NB4 (cell line): ENCODE measurements at regions not wholly inside any gene's neighbourhood (a gene's known extent, or its start where the extent isn't known, plus 50 kb on each side); places are given as distances from the start of the nearest gene placed in this dataset.

Experiments used
- CTCF ChIP-seq: IDR thresholded peaks from one replicate; pipeline ENCODE4 v1.5.1; 2012; ENCODE audit warnings: low read depth, low read length
- POLR2A ChIP-seq: IDR thresholded peaks from 2 replicates; pipeline ENCODE4 v1.6.1; 2011; ENCODE audit warnings: mild to moderate bottlenecking; ENCODE audit not compliant: insufficient read length; ENCODE audit errors: extremely low read depth
- TF ChIP-seq, protein P1 (sequence below): IDR thresholded peaks from 2 replicates; pipeline ENCODE4 v1.6.1; 2011; ENCODE audit warnings: low read depth, low read length

- TF ChIP-seq POLR2A (no peak), CTCF (no peak)
- TF ChIP-seq, protein P1, sequence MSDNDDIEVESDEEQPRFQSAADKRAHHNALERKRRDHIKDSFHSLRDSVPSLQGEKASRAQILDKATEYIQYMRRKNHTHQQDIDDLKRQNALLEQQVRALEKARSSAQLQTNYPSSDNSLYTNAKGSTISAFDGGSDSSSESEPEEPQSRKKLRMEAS = no peak
Observed at GRCh38 chr6:14950103-14950969, 295.5 kb upstream of the JARID2 start.
